Breast epithelium (tissue), 4 donors: ENCODE measurements at regions not wholly inside any gene's neighbourhood (a gene's known extent, or its start where the extent isn't known, plus 50 kb on each side); places are given as distances from the start of the nearest gene placed in this dataset.

Experiments
- DNase-seq, 2 donors: peaks; one replicate each; pipeline ENCODE4 v3.0.0-alpha.2; 2019; ENCODE audit warnings: low spot score in 2 of 2
- H3K27ac ChIP-seq, 2 donors: fragments of 200-600 bp; sonication (generic) in 1 of 2; one replicate each; pipeline ENCODE4 v1.5.1; 2016 to 2019; ENCODE audit warnings: mild to moderate bottlenecking in 1 of 2
- H3K27me3 ChIP-seq, 2 donors: fragments of 200-600 bp; sonication (generic) in 1 of 2; one replicate each; pipeline versions ENCODE4 v1.5.1 to v1.6.0; 2017 to 2019; ENCODE audit warnings: control low read depth in 1 of 2, mild to moderate bottlenecking in 1 of 2
- H3K36me3 ChIP-seq: fragments of 200-600 bp; one replicate; pipeline ENCODE4 v1.5.1; 2019
- H3K4me1 ChIP-seq, 2 donors: fragments of 200-600 bp; sonication (generic); one replicate each; pipeline ENCODE4 v1.5.1; 2016 to 2019; ENCODE audit warnings: control low read depth in 1 of 2
- H3K4me3 ChIP-seq, 3 donors: fragments of 200-600 bp; sonication (generic); 1 replicate in 2 of 3; 2 replicates in 1 of 3; pipeline ENCODE4 v1.5.1; 2016 to 2019; ENCODE audit warnings: mild to moderate bottlenecking in 3 of 3, moderate library complexity in 2 of 3
- H3K9me3 ChIP-seq, 2 donors: fragments of 200-600 bp; sonication (generic) in 1 of 2; one replicate each; pipeline ENCODE4 v1.5.1; 2016 to 2019; ENCODE audit warnings: control low read depth in 1 of 2
- CTCF ChIP-seq, 3 donors: fragments of 450-650 bp; IDR thresholded peaks; one replicate each; pipeline ENCODE4 v1.5.1; 2016 to 2017; ENCODE audit warnings: antibody characterized with exemption in 3 of 3, mild to moderate bottlenecking in 3 of 3, moderate library complexity in 3 of 3
- POLR2A ChIP-seq: fragments of 450-650 bp; IDR thresholded peaks from one replicate; pipeline ENCODE4 v1.6.1; 2016; ENCODE audit warnings: antibody characterized with exemption, mild to moderate bottlenecking, moderate library complexity
- POLR2AphosphoS5 ChIP-seq, 3 donors: sonication (generic); formaldehyde crosslinking; IDR thresholded peaks; one replicate each; pipeline ENCODE4 v1.6.1; 2017; ENCODE audit warnings: antibody characterized with exemption in 3 of 3
- intact Hi-C: fragments of 100-400 bp; cut with DNase I; formaldehyde crosslinking; loops from one replicate; pipeline ENCODE4 v1.15.1; 2023; ENCODE audit warnings: low total_unique reads

- intact Hi-C loops, result no loop called here
- no peak for DNase-seq
- H3K27ac ChIP-seq, result no peak overlapping the region
- no peaks in the 10 kb centered on the region for H3K4me1 ChIP-seq
- H3K27me3 ChIP-seq, result no peaks in the 10 kb centered on the region
- TF ChIP-seq CTCF (IDR thresholded peaks at IDR 0.05) (no peak), POLR2A (no peak), POLR2AphosphoS5 (IDR thresholded peaks at IDR 0.05) (no peak)
- no peaks in the 10 kb centered on the region for H3K36me3 ChIP-seq
- H3K9me3 ChIP-seq, result no peaks in the 10 kb centered on the region
- no peak overlapping the region for H3K4me3 ChIP-seq
Measured at GRCh38 chr2:63778391-63778790, 63.3 kb upstream of the UGP2 start.

- H3K4me1 ChIP-seq, result no peaks in the 10 kb centered on the region
- H3K36me3 ChIP-seq, result no peaks in the 10 kb centered on the region
- H3K9me3 ChIP-seq, result no peaks in the 10 kb centered on the region
- no peak overlapping the region for H3K4me3 ChIP-seq
- no peaks in the 10 kb centered on the region for H3K27me3 ChIP-seq
- DNase-seq, result no peak
- no peak for TF ChIP-seq POLR2A
- no peak for TF ChIP-seq CTCF (IDR thresholded peaks at IDR 0.05)
- no peak for TF ChIP-seq POLR2AphosphoS5 (IDR thresholded peaks at IDR 0.05)
- intact Hi-C loops, result no loop called here
- H3K27ac ChIP-seq, result no peak overlapping the region
Measured at GRCh38 chr2:63780518-63781155, 61.1 kb upstream of the UGP2 start.

- intact Hi-C loops, result no loop called here
- DNase-seq, result no peak
- H3K4me1 ChIP-seq, result no peaks in the 10 kb centered on the region
- no peaks in the 10 kb centered on the region for H3K27me3 ChIP-seq
- no peak for TF ChIP-seq POLR2AphosphoS5 (IDR thresholded peaks at IDR 0.05)
- TF ChIP-seq POLR2A, result no peak
- no peak for TF ChIP-seq CTCF (IDR thresholded peaks at IDR 0.05)
- no peak overlapping the region for H3K27ac ChIP-seq
- H3K36me3 ChIP-seq, result no peaks in the 10 kb centered on the region
- H3K4me3 ChIP-seq, result no peak overlapping the region
- H3K9me3 ChIP-seq, result no peaks in the 10 kb centered on the region
Measured at GRCh38 chr2:63784461-63784860, 57.2 kb upstream of the UGP2 start.

- Histone ChIP-seq H3K4me3 (no peak overlapping the region), H3K27ac (no peak overlapping the region), H3K4me1 (no peaks in the 10 kb centered on the region), H3K27me3 (no peaks in the 10 kb centered on the region), H3K36me3 (no peaks in the 10 kb centered on the region), H3K9me3 (no peaks in the 10 kb centered on the region)
- intact Hi-C loops, result no loop called here
- DNase-seq, result no peak
- no peak for TF ChIP-seq POLR2A
- TF ChIP-seq POLR2AphosphoS5 (IDR thresholded peaks at IDR 0.05), result no peak
- no peak for TF ChIP-seq CTCF (IDR thresholded peaks at IDR 0.05)
Measured at GRCh38 chr2:63785096-63785495, 56.6 kb upstream of the UGP2 start.

- intact Hi-C loops, result no loop called here
- H3K36me3 ChIP-seq, result no peaks in the 10 kb centered on the region
Measured at GRCh38 chr2:63786471-63786870, 55.2 kb upstream of the UGP2 start.

More at GRCh38 chr2:63786471-63786870, 55.2 kb upstream of the UGP2 start:
- no peak for TF ChIP-seq POLR2AphosphoS5 (IDR thresholded peaks at IDR 0.05)
- TF ChIP-seq CTCF (IDR thresholded peaks at IDR 0.05), result no peak
- TF ChIP-seq POLR2A, result no peak
- Histone ChIP-seq H3K27me3 (no peaks in the 10 kb centered on the region), H3K9me3 (no peaks in the 10 kb centered on the region), H3K4me3 (no peak overlapping the region), H3K27ac (no peak overlapping the region), H3K4me1 (no peaks in the 10 kb centered on the region)
- no peak for DNase-seq
